AG10803 (cell line): ENCODE measurements at regions not wholly inside any gene's neighbourhood (a gene's known extent, or its start where the extent isn't known, plus 50 kb on each side); places are given as distances from the start of the nearest gene placed in this dataset.

Experiments
- DNase-seq: peaks from one replicate; pipeline ENCODE4 v3.0.0; 2010; ENCODE audit warnings: low read depth
- H3K4me3 ChIP-seq: 2 replicates; pipeline ENCODE4 v1.5.1; 2011; ENCODE audit warnings: mild to moderate bottlenecking, low read length, control low read depth
- CTCF ChIP-seq: conservative IDR thresholded peaks from 2 replicates; pipeline ENCODE4 v1.5.1; 2011; ENCODE audit warnings: mild to moderate bottlenecking, low read length, control low read depth, inconsistent platforms

- H3K4me3 ChIP-seq = no peak overlapping the region
- DNase-seq = no peak
- TF ChIP-seq CTCF = no peak
These were observed 71.8 kb downstream of the PTPRS start for GRCh38 chr19:5268801-5269200.

GRCh38 chr19:5265260-5265659 is 75.4 kb downstream of the PTPRS start:
- DNase-seq = no peak
- TF ChIP-seq CTCF = no peak
- H3K4me3 ChIP-seq = no peak overlapping the region

- TF ChIP-seq CTCF = no peak
- DNase-seq = no peak
- no peak overlapping the region for H3K4me3 ChIP-seq
These were observed 76.2 kb downstream of the PTPRS start for GRCh38 chr19:5264453-5264852.

GRCh38 chr19:5263615-5264014 is 77.0 kb downstream of the PTPRS start:
- DNase-seq = no peak
- H3K4me3 ChIP-seq = no peak overlapping the region
- no peak for TF ChIP-seq CTCF

GRCh38 chr19:5262721-5263120 is 77.9 kb downstream of the PTPRS start:
- DNase-seq = no peak
- no peak for TF ChIP-seq CTCF
- H3K4me3 ChIP-seq = no peak overlapping the region

- DNase-seq = no peak
- TF ChIP-seq CTCF = no peak
- no peak overlapping the region for H3K4me3 ChIP-seq
These were observed 79.3 kb downstream of the PTPRS start for GRCh38 chr19:5261156-5261890.

- TF ChIP-seq CTCF = no peak
- H3K4me3 ChIP-seq = no peak overlapping the region
- no peak for DNase-seq
These were observed 80.1 kb downstream of the PTPRS start for GRCh38 chr19:5260381-5260967.
